Lung (tissue), 11 donors: ENCODE measurements at regions not wholly inside any gene's neighbourhood (a gene's known extent, or its start where the extent isn't known, plus 50 kb on each side); places are given as distances from the start of the nearest gene placed in this dataset.

Experiments used
- ATAC-seq: fragments of 200-7000 bp; cut with Tn5 transposase; one replicate; pipeline ENCODE4 v1.9.1; 2020; ENCODE audit warnings: moderate number of reproducible peaks; ENCODE audit not compliant: insufficient read depth, low FRiP score
- DNase-seq, 3 donors: peaks; one replicate each; pipeline ENCODE4 v3.0.0-alpha.2; 2013 to 2017
- H3K27ac ChIP-seq, 2 donors: one replicate each; pipeline ENCODE4 v1.5.1; 2013; ENCODE audit warnings: mild to moderate bottlenecking in 2 of 2, moderate library complexity in 2 of 2, control low read depth in 1 of 2, inconsistent platforms in 1 of 2, low read depth in 1 of 2, low read length in 1 of 2
- H3K27me3 ChIP-seq, 3 donors: one replicate each; pipeline ENCODE4 v1.5.1; 2013; ENCODE audit warnings: low read length in 2 of 3; ENCODE audit not compliant: control insufficient read depth in 3 of 3, insufficient read depth in 3 of 3
- H3K36me3 ChIP-seq, 4 donors: one replicate each; pipeline ENCODE4 v1.5.1; 2013; ENCODE audit warnings: low read length in 4 of 4, mild to moderate bottlenecking in 1 of 4, moderate library complexity in 1 of 4; ENCODE audit not compliant: control insufficient read depth in 4 of 4, insufficient read depth in 4 of 4
- H3K4me1 ChIP-seq, 5 donors: one replicate each; pipeline ENCODE4 v1.5.1; 2013; ENCODE audit warnings: low read length in 5 of 5, mild to moderate bottlenecking in 2 of 5, moderate library complexity in 1 of 5; ENCODE audit not compliant: control insufficient read depth in 5 of 5, insufficient read depth in 5 of 5
- H3K4me3 ChIP-seq: one replicate; pipeline ENCODE4 v1.5.1; 2013; ENCODE audit warnings: mild to moderate bottlenecking, control low read depth, moderate library complexity
- H3K9ac ChIP-seq, 2 donors: one replicate each; pipeline ENCODE4 v1.5.1; 2013; ENCODE audit warnings: low read length in 2 of 2, control low read depth in 1 of 2; ENCODE audit not compliant: insufficient read depth in 1 of 2
- H3K9me3 ChIP-seq, 4 donors: one replicate each; pipeline ENCODE4 v1.5.1; 2013; ENCODE audit warnings: low read length in 3 of 4, mild to moderate bottlenecking in 1 of 4, moderate library complexity in 1 of 4; ENCODE audit not compliant: control insufficient read depth in 4 of 4, insufficient read depth in 3 of 4
- CTCF ChIP-seq: IDR thresholded peaks from 2 replicates; pipeline ENCODE4 v1.5.1; 2012; ENCODE audit warnings: mild to moderate bottlenecking; ENCODE audit errors: control extremely low read depth, extremely low read depth
- WGBS, 2 donors: extraction: QIAGEN DNeasy Blood & Tissue Kit; methylation state at CpG; one replicate each; pipeline ENCODE4 v1.1.7; 2013; 5-methylcytosine and 5-hydroxymethylcytosine counted together
- donor health status: control.
- donor health status: control.
- donor health status: Bipolar disorder and iron deficiency.
- donor health status: healthy.
- donor health status: DM: yes; HTN: yes; CAD: no.

DNA sequence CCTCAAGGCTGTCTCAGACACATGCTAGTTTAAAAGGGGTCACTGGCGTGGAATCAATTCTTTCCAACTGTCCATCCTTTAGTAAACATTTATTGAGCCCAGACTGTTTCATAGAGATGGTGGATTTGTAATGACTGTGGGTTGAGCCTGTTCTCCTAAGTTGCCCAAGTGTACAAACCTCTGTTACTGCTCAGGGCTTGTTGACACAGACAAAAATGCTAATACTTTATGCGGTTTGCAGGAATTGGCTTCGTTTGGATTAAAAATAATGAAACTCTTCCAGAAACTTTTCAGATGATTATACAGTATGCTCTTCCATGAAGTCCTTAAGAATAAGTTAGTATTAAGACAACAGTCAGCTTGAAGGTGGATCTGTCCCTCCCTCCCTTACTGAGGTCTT, 83.6 kb upstream of the MGAT5 start:
- Histone ChIP-seq H3K36me3 (no peaks in the 10 kb centered on the region), H3K9ac (no peak overlapping the region), H3K27me3 (no peaks in the 10 kb centered on the region), H3K9me3 (no peaks in the 10 kb centered on the region), H3K27ac (no peak overlapping the region), H3K4me1 (peaks cover 4 to 34% (median 6%) of the 10 kb centered on the region in 5 donors), H3K4me3 (no peak overlapping the region)
- 59 to 74% methylated on average over 3 of the region's 3 CpGs for WGBS, 2 donors
- ATAC-seq (no peak), DNase-seq (no peak)
- TF ChIP-seq CTCF, result no peak

DNA sequence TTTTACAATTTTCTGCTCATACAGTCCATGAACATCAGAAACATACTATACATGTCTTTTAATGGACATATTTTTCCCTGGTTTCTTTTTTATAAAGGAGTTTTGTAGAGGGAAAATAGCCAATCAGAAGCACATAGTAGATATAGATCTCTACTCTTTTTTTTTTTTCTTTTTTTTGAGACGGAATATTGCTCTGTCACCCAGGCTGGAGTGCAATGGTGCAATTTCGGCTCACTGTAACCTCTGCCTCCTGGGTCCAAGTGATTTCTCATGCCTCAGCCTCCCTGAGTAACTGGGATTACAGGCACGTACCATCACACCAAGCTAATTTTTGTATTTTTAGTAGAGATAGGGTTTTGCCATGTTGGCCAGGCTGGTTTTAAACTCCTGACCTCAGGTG, 83.2 kb upstream of the MGAT5 start:
- Histone ChIP-seq H3K9me3 (no peaks in the 10 kb centered on the region), H3K27me3 (no peaks in the 10 kb centered on the region), H3K4me3 (no peak overlapping the region), H3K27ac (no peak overlapping the region), H3K4me1 (peaks cover 4 to 38% (median 6%) of the 10 kb centered on the region in 5 donors), H3K36me3 (no peaks in the 10 kb centered on the region), H3K9ac (no peak overlapping the region)
- TF ChIP-seq CTCF, result no peak
- DNase-seq (no peak), ATAC-seq (no peak)
- 83 to 90% methylated on average over 3 of the region's 3 CpGs for WGBS, 2 donors

- Histone ChIP-seq H3K9ac (no peak overlapping the region), H3K27ac (peak overlapping the region in 1 of 2 donors; percentile 94)
- WGBS, 2 donors, result 67 to 70% methylated on average over 14 of the region's 14 CpGs
Observed at GRCh38 chr2:134173338-134174016, 80.4 kb upstream of the MGAT5 start.

More at GRCh38 chr2:134173338-134174016, 80.4 kb upstream of the MGAT5 start:
- TF ChIP-seq CTCF, result no peak
- H3K36me3 ChIP-seq, result no peaks in the 10 kb centered on the region
- ATAC-seq (peak; percentile 23), DNase-seq (peak in 1 of 3 donors; percentile 38)
- H3K27me3 ChIP-seq, result no peaks in the 10 kb centered on the region
- peaks cover 10 to 44% (median 11%) of the 10 kb centered on the region in 5 donors for H3K4me1 ChIP-seq
- no peaks in the 10 kb centered on the region for H3K9me3 ChIP-seq
- H3K4me3 ChIP-seq, result no peak overlapping the region
